Left ventricle myocardium inferior (tissue), 1 donor: ENCODE measurements at regions not wholly inside any gene's neighbourhood (a gene's known extent, or its start where the extent isn't known, plus 50 kb on each side); places are given as distances from the start of the nearest gene placed in this dataset.
"Not testable (repeated sequence)": the region's sequence is repeated elsewhere in the genome, so short reads cannot be mapped to it uniquely, and the experiment has no call there.

Experiments
- DNase-seq: peaks from one replicate; pipeline ENCODE4 v3.0.0-alpha.2; 2020
- H3K27ac ChIP-seq: fragments of 200-600 bp; replicated peaks from 2 replicates; pipeline ENCODE4 v1.8.0; 2021
- H3K27me3 ChIP-seq: fragments of 200-600 bp; 2 replicates; pipeline ENCODE4 v1.8.0; 2021; ENCODE audit warnings: low read depth
- H3K36me3 ChIP-seq: fragments of 200-600 bp; 2 replicates; pipeline ENCODE4 v1.8.0; 2021
- H3K4me1 ChIP-seq: fragments of 200-600 bp; 2 replicates; pipeline ENCODE4 v1.8.0; 2021
- H3K4me3 ChIP-seq: fragments of 200-600 bp; 2 replicates; pipeline ENCODE4 v1.8.0; 2021; ENCODE audit warnings: mild to moderate bottlenecking, moderate library complexity
- H3K9me3 ChIP-seq: fragments of 200-600 bp; replicated peaks from 2 replicates; pipeline ENCODE4 v1.8.0; 2021
- CTCF ChIP-seq: fragments of 200-600 bp; IDR thresholded peaks from 2 replicates; pipeline ENCODE4 v1.8.0; 2021; ENCODE audit warnings: antibody characterized with exemption, mild to moderate bottlenecking, borderline replicate concordance
- intact Hi-C: fragments of 100-400 bp; cut with micrococcal nuclease; formaldehyde crosslinking; loops from one replicate; pipeline ENCODE4 v1.11.0; 2022
- donor health status: DM: no; HTN: yes; CAD: no; lungs with severe emphysema.

GRCh38 chr9:78441822-78442431 is 145.0 kb downstream of the PSAT1 start:
- intact Hi-C loops, result no loop called here
- no peak overlapping the region for H3K4me3 ChIP-seq
- TF ChIP-seq CTCF, result no peak
- peaks cover 37% of the 10 kb centered on the region for H3K27me3 ChIP-seq
- H3K27ac ChIP-seq, result no peak overlapping the region
- DNase-seq, result no peak
- H3K9me3 ChIP-seq, result no peaks in the 10 kb centered on the region
- no peaks in the 10 kb centered on the region for H3K36me3 ChIP-seq
- peaks cover 5% of the 10 kb centered on the region for H3K4me1 ChIP-seq

DNA sequence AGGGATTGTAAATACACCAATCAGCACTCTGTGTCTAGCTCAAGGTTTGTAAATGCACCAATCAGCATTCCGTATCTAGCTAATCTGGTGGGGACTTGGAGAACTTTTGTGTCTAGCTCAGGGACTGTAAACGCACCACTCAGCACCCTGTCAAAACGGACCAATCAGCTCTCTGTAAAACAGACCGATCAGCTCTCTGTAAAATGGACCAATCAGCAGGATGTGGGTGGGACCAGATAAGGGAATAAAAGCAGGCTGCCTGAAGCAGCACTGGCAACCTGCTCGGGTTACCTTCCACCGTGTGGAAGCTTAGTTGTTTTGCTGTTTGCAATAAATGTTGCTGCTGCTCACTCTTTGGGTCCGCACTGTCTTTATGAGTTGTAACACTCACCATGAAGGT is 145.7 kb downstream of the PSAT1 start:
- H3K36me3 ChIP-seq, H3K4me3 ChIP-seq, H3K4me1 ChIP-seq, intact Hi-C loops, H3K27ac ChIP-seq, H3K9me3 ChIP-seq, DNase-seq: not testable (repeated sequence)
- H3K27me3 ChIP-seq, result peaks cover 30% of the 10 kb centered on the region

DNA sequence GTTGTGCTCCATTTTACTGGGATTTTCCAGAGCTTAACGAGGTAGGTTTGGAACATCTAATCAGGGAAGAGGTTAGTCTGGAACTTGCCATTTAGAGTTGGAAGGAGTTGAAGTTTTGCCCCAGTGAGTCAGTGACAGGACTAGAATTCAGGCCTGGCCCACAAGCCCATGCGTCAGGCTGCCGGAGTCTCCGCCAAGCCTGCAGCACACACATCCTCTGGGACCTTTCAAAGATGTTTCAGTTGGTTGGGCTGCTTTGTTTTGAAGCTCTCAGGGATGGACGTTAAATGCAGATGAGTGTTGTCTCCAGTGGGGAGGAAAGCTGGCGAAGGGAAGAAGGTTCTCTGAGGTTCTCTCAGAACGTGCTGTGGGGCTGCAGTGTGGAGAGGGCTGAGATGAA is 147.0 kb downstream of the PSAT1 start:
- no peak for DNase-seq
- intact Hi-C loops, result no loop called here
- H3K4me3 ChIP-seq, result no peak overlapping the region
- no peak for TF ChIP-seq CTCF
- H3K36me3 ChIP-seq, result no peaks in the 10 kb centered on the region
- H3K27me3 ChIP-seq, result peaks cover 16% of the 10 kb centered on the region
- H3K27ac ChIP-seq, result no peak overlapping the region
- H3K9me3 ChIP-seq, result no peaks in the 10 kb centered on the region
- H3K4me1 ChIP-seq, result peaks cover 4% of the 10 kb centered on the region

DNA sequence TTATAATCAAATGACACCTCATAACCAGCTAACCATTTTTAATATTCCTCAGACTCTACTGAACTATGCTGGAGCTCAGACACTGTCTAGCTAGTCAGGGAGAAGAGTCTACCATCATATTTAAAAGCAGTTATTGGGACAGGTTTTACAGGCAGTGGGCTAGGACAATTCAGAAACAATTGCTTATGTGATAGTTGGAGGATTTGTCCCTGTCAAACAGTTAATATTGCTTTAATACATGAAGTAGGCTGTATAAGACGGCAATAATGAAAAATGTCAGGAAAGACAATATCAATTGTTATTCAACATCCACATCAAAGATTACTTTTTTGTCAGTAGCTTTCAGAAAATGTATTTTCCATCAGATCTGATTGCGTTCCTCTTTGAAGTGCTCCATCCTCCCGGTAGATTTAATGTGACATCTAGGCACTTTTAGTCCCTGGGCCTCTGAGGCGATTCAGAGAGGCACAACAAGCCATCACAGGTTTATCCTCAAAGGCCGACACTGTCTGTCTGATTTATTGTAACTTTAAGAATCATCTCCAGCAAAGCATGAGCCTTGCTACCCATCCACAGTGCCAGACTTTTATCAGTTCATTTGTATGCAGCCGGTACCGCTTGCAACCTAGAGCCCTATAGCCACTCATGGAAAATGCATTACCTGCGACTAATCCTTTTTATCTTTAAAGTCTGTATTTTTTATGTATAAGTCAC is 152.2 kb downstream of the PSAT1 start:
- no peak overlapping the region for H3K27ac ChIP-seq
- intact Hi-C loops, result no loop called here
- no peaks in the 10 kb centered on the region for H3K4me1 ChIP-seq
- no peak overlapping the region for H3K4me3 ChIP-seq
- peaks cover 19% of the 10 kb centered on the region for H3K27me3 ChIP-seq
- no peak for DNase-seq
- no peaks in the 10 kb centered on the region for H3K36me3 ChIP-seq
- no peaks in the 10 kb centered on the region for H3K9me3 ChIP-seq
- TF ChIP-seq CTCF, result no peak

- no peak for TF ChIP-seq CTCF
- intact Hi-C loops, result no loop called here
- Histone ChIP-seq H3K27me3 (peaks cover 19% of the 10 kb centered on the region), H3K27ac (no peak overlapping the region), H3K36me3 (no peaks in the 10 kb centered on the region), H3K9me3 (no peaks in the 10 kb centered on the region), H3K4me1 (no peaks in the 10 kb centered on the region), H3K4me3 (no peak overlapping the region)
- no peak for DNase-seq
These were observed 156.5 kb downstream of the PSAT1 start for GRCh38 chr9:78453450-78453849.

- no peaks in the 10 kb centered on the region for H3K36me3 ChIP-seq
- H3K27ac ChIP-seq, result no peak overlapping the region
- no peak for TF ChIP-seq CTCF
- DNase-seq, result no peak
- intact Hi-C loops, result no loop called here
- no peak overlapping the region for H3K4me3 ChIP-seq
- H3K27me3 ChIP-seq, result no peaks in the 10 kb centered on the region
- peaks cover 36% of the 10 kb centered on the region for H3K9me3 ChIP-seq
- no peaks in the 10 kb centered on the region for H3K4me1 ChIP-seq
These were observed 165.7 kb downstream of the PSAT1 start for GRCh38 chr9:78462611-78463010.
